Fibroblast of lung (primary cell): ENCODE measurements at regions not wholly inside any gene's neighbourhood (a gene's known extent, or its start where the extent isn't known, plus 50 kb on each side); places are given as distances from the start of the nearest gene placed in this dataset.
A peak's percentile ranks its signal among the peaks of the same experiment; 100 is the strongest.

ENCODE experiments used
- DNase-seq, 2 donors: peaks; one replicate each; pipeline versions ENCODE4 v3.0.0 to v3.0.0-alpha.2; 2010; ENCODE audit warnings: low read depth in 2 of 2
- H2AFZ ChIP-seq: 2 replicates; pipeline ENCODE4 v1.5.1; 2012; ENCODE audit warnings: low read length, control low read depth, inconsistent platforms
- H3K27ac ChIP-seq: 2 replicates; pipeline ENCODE4 v1.5.1; 2011; ENCODE audit warnings: low read length, control low read depth; ENCODE audit not compliant: insufficient read depth
- H3K27me3 ChIP-seq: 2 replicates; pipeline ENCODE4 v1.5.1; 2011; ENCODE audit warnings: mild to moderate bottlenecking, low read length; ENCODE audit not compliant: control insufficient read depth, insufficient read depth
- H3K36me3 ChIP-seq: 2 replicates; pipeline ENCODE4 v1.5.1; 2011; ENCODE audit warnings: low read length; ENCODE audit not compliant: control insufficient read depth, insufficient read depth
- H3K4me1 ChIP-seq: 2 replicates; pipeline ENCODE4 v1.5.1; 2011; ENCODE audit warnings: low read length; ENCODE audit not compliant: control insufficient read depth, insufficient read depth; ENCODE audit errors: extremely low read depth
- H3K4me2 ChIP-seq: 2 replicates; pipeline ENCODE4 v1.5.1; 2011; ENCODE audit warnings: low read length, control low read depth; ENCODE audit not compliant: insufficient read depth; ENCODE audit errors: extremely low read depth
- H3K4me3 ChIP-seq, 4 experiments: fragments of 200-600 bp in 1 of 4; sonication (generic) in 1 of 4; replicated peaks in 1 of 4; 2 replicates each; pipeline ENCODE4 v1.5.1; 2011 to 2016; ENCODE audit warnings: low read length in 4 of 4, low read depth in 3 of 4, mild to moderate bottlenecking in 3 of 4, control low read depth in 2 of 4, inconsistent platforms in 1 of 4, mixed read lengths in 1 of 4; ENCODE audit not compliant: insufficient read depth in 1 of 4; ENCODE audit errors: control extremely low read depth in 1 of 4
- H3K79me2 ChIP-seq: 2 replicates; pipeline ENCODE4 v1.5.1; 2012; ENCODE audit warnings: mild to moderate bottlenecking, low read length, inconsistent platforms; ENCODE audit not compliant: control insufficient read depth, insufficient read depth
- H3K9ac ChIP-seq: 2 replicates; pipeline ENCODE4 v1.5.1; 2011; ENCODE audit warnings: mild to moderate bottlenecking, low read length, control low read depth; ENCODE audit not compliant: insufficient read depth
- H3K9me3 ChIP-seq: 2 replicates; pipeline ENCODE4 v1.5.1; 2012; ENCODE audit warnings: low read depth, low read length; ENCODE audit not compliant: control insufficient read depth, insufficient read depth
- H4K20me1 ChIP-seq: 2 replicates; pipeline ENCODE4 v1.5.1; 2011; ENCODE audit warnings: low read length; ENCODE audit not compliant: control insufficient read depth, insufficient read depth; ENCODE audit errors: extremely low read depth
- EZH2 ChIP-seq: IDR thresholded peaks from 2 replicates; pipeline ENCODE4 v1.5.1; 2012; ENCODE audit warnings: low read length, control low read depth, mild to moderate bottlenecking; ENCODE audit errors: missing control alignments
- TF ChIP-seq, protein P1 (sequence below), 2 donors: IDR thresholded peaks in 1 of 2; conservative IDR thresholded peaks in 1 of 2; 1 replicate in 1 of 2; 2 replicates in 1 of 2; pipeline ENCODE4 v1.5.1; 2011 to 2012; ENCODE audit warnings: low read length in 2 of 2, control low read depth in 1 of 2, inconsistent platforms in 1 of 2, low read depth in 1 of 2, mild to moderate bottlenecking in 1 of 2

DNA sequence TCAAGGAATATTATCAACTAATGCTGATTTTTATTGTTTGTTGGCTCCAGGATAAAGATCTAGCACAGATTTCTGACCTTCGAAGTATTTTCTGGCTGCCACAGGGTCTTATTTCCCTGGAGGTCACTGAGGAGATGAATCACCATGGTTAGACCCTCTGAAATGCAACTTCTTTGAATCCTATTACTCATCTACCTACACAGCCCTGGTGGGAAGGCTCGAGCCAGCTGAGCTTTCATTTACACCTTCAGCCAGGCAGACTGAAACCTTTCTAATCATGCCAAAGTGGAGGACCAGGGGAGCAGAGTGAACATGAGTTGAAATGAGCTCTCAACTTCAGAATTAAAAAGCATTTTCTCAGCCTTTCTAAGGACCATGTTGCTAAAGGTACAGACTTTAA, 130.5 kb downstream of the SMIM20 start:
- TF ChIP-seq, protein P1, sequence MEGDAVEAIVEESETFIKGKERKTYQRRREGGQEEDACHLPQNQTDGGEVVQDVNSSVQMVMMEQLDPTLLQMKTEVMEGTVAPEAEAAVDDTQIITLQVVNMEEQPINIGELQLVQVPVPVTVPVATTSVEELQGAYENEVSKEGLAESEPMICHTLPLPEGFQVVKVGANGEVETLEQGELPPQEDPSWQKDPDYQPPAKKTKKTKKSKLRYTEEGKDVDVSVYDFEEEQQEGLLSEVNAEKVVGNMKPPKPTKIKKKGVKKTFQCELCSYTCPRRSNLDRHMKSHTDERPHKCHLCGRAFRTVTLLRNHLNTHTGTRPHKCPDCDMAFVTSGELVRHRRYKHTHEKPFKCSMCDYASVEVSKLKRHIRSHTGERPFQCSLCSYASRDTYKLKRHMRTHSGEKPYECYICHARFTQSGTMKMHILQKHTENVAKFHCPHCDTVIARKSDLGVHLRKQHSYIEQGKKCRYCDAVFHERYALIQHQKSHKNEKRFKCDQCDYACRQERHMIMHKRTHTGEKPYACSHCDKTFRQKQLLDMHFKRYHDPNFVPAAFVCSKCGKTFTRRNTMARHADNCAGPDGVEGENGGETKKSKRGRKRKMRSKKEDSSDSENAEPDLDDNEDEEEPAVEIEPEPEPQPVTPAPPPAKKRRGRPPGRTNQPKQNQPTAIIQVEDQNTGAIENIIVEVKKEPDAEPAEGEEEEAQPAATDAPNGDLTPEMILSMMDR (conservative IDR thresholded peaks at IDR 0.05 in 1 of 2, IDR thresholded peaks at IDR 0.05 in 1 of 2; ENCODE audit: low read depth in 1 of 2, low read length in 2 of 2): no peak
- no peak for TF ChIP-seq EZH2
- Histone ChIP-seq H3K79me2 (no peaks in the 10 kb centered on the region), H3K9me3 (no peaks in the 10 kb centered on the region), H3K4me2 (no peak overlapping the region), H3K27ac (no peak overlapping the region), H3K36me3 (no peaks in the 10 kb centered on the region), H3K27me3 (no peaks in the 10 kb centered on the region), H3K4me3 (no peak overlapping the region), H4K20me1 (no peaks in the 10 kb centered on the region), H2AFZ (no peak overlapping the region), H3K9ac (no peak overlapping the region), H3K4me1 (peaks cover 13% of the 10 kb centered on the region)
- DNase-seq: peak in 1 of 2 donors; percentile 55

DNA sequence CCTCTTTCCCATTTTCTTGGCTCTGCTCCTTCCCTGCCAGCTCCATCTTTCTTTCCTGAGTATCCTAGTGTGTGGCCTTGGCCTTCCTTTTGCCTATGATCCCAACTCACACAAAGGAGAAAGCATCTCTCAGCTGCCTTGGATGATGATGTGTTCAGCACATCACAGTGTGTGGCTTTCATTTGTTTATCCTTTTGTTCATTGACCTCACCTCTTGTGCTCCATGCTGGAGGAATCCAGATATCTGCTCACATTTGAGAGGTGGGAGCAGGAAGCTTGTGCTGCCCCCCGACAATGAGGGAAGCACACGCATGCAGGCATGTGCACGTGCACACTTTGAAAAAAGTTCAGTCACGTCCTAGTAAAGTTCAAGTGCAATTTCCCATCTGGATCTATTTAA, 131.0 kb downstream of the SMIM20 start:
- H3K4me1 ChIP-seq: peaks cover 11% of the 10 kb centered on the region
- H3K9me3 ChIP-seq: no peaks in the 10 kb centered on the region
- H3K4me2 ChIP-seq: no peak overlapping the region
- no peak overlapping the region for H2AFZ ChIP-seq
- no peak overlapping the region for H3K27ac ChIP-seq
- TF ChIP-seq, protein P1 (conservative IDR thresholded peaks at IDR 0.05 in 1 of 2, IDR thresholded peaks at IDR 0.05 in 1 of 2; ENCODE audit: low read depth in 1 of 2, low read length in 2 of 2): no peak
- TF ChIP-seq EZH2: no peak
- H3K9ac ChIP-seq: no peak overlapping the region
- H3K27me3 ChIP-seq: no peaks in the 10 kb centered on the region
- no peak overlapping the region for H3K4me3 ChIP-seq
- DNase-seq: no peak
- no peaks in the 10 kb centered on the region for H3K79me2 ChIP-seq
- H3K36me3 ChIP-seq: no peaks in the 10 kb centered on the region
- no peaks in the 10 kb centered on the region for H4K20me1 ChIP-seq

DNA sequence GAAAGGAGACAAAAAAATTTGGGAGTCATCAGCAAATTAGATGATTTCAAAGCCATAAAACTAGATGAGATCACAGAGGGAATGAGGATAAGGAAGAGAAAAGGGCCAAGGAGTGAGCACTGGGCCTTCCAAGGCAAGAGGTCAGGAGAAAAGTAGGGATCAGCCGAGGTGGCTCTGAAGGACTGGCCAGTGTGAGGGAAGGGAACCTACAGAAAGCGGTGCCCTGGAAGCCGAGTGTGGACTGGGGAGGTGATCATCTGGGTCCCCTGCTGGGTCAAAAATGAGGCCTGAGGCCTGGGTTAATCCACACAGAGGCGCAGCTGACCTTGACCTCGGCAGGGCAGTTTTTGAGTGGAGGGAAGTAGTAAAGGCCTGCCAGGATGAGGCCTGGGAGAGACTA, 133.8 kb downstream of the SMIM20 start:
- H3K36me3 ChIP-seq: no peaks in the 10 kb centered on the region
- no peaks in the 10 kb centered on the region for H3K27me3 ChIP-seq
- H3K9ac ChIP-seq: no peak overlapping the region
- H3K4me1 ChIP-seq: peaks cover 11% of the 10 kb centered on the region
- H3K9me3 ChIP-seq: no peaks in the 10 kb centered on the region
- DNase-seq: no peak
- peak overlapping the region; percentile 95 for H3K27ac ChIP-seq
- no peaks in the 10 kb centered on the region for H3K79me2 ChIP-seq
- no peak overlapping the region for H2AFZ ChIP-seq
- no peak overlapping the region for H3K4me2 ChIP-seq
- no peaks in the 10 kb centered on the region for H4K20me1 ChIP-seq
- H3K4me3 ChIP-seq: no peak overlapping the region
- TF ChIP-seq, protein P1 (conservative IDR thresholded peaks at IDR 0.05 in 1 of 2, IDR thresholded peaks at IDR 0.05 in 1 of 2; ENCODE audit: low read depth in 1 of 2, low read length in 2 of 2): no peak
- TF ChIP-seq EZH2: no peak
